ENCODE measurements at regions not wholly inside any gene's neighbourhood (a gene's known extent, or its start where the extent isn't known, plus 50 kb on each side); places are given as distances from the start of the nearest gene placed in this dataset.

DNA sequence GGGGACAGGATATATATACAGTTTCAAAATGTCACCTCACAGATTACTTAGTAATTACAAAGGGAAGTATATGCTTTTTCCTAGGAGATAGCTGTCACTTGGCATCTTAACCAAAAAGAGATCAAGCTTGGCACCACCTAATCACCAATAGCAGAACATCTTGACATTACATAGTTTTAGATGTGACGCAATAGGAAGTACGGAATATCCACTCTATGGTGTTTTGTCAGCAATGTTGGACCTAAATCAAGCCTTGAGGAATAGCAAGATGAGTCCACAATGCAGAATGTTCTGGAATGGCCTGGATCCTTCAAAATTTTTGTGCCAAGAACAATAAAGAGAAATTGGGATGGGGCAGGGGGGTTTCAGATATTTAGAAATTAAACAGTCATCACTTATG is 1488.2 kb downstream of the FSTL5 start:
- TF ChIP-seq CTCF (IDR thresholded peaks at IDR 0.05) (no peak), POLR2A (IDR thresholded peaks at IDR 0.05) (no peak)

All from gastroesophageal sphincter (tissue), 3 donors.